ENCODE measurements at regions not wholly inside any gene's neighbourhood (a gene's known extent, or its start where the extent isn't known, plus 50 kb on each side); places are given as distances from the start of the nearest gene placed in this dataset.

- TF ChIP-seq CTCF (conservative IDR thresholded peaks at IDR 0.05 in 1 of 2, IDR thresholded peaks at IDR 0.05 in 1 of 2; ENCODE audit: extremely low read depth in 1 of 2, insufficient read depth in 1 of 2, low read depth in 1 of 2, low read length in 2 of 2) (no peak), EZH2 (IDR thresholded peaks at IDR 0.05; ENCODE audit: borderline replicate concordance, low read length) (no peak)
Observed at GRCh38 chr21:20253261-20253660, 744.9 kb upstream of the NCAM2 start.

All from mammary epithelial cell (primary cell).